AG10803 (cell line): ENCODE measurements at regions not wholly inside any gene's neighbourhood (a gene's known extent, or its start where the extent isn't known, plus 50 kb on each side); places are given as distances from the start of the nearest gene placed in this dataset.

ENCODE experiments used
- DNase-seq: peaks from one replicate; pipeline ENCODE4 v3.0.0; 2010; ENCODE audit warnings: low read depth
- H3K4me3 ChIP-seq: 2 replicates; pipeline ENCODE4 v1.5.1; 2011; ENCODE audit warnings: mild to moderate bottlenecking, low read length, control low read depth
- TF ChIP-seq, protein P1 (sequence below): conservative IDR thresholded peaks from 2 replicates; pipeline ENCODE4 v1.5.1; 2011; ENCODE audit warnings: mild to moderate bottlenecking, low read length, control low read depth, inconsistent platforms

DNA sequence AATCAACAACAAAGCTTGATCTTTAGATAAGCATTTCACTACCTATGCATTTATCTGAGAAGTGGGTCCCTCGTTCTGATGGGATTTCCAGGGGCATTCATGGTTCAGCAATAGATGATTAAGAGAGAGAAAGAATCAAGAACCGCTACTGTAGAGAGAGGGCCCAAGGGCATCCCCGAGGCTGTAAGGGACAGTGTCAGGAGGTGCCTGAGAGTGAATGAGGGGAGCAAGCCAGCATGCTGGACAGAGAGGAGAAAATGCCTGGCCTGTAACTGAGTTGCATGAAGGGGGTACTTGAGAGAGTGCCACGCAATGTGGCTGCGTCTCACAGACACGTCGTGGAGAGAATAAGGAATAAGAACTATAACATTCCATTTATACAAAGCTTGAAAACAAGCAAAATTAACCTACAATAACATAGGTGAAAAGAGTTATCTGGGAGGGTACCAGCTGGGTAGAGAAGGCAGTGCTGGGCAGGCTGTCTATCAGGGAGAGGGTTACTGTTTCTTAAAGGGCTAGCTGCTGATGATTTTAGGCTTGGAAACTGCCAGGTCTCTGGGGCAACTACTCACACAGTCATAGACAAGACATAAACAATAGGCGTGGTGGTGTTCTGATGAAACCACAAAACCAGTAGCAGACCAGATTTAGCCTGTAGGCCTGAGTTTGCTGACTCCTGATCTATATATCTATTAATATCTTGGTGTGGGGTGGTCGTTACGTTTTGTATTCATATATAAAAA, 374.6 kb upstream of the CFAP20DC start:
- H3K4me3 ChIP-seq, result no peak overlapping the region
- TF ChIP-seq, protein P1, sequence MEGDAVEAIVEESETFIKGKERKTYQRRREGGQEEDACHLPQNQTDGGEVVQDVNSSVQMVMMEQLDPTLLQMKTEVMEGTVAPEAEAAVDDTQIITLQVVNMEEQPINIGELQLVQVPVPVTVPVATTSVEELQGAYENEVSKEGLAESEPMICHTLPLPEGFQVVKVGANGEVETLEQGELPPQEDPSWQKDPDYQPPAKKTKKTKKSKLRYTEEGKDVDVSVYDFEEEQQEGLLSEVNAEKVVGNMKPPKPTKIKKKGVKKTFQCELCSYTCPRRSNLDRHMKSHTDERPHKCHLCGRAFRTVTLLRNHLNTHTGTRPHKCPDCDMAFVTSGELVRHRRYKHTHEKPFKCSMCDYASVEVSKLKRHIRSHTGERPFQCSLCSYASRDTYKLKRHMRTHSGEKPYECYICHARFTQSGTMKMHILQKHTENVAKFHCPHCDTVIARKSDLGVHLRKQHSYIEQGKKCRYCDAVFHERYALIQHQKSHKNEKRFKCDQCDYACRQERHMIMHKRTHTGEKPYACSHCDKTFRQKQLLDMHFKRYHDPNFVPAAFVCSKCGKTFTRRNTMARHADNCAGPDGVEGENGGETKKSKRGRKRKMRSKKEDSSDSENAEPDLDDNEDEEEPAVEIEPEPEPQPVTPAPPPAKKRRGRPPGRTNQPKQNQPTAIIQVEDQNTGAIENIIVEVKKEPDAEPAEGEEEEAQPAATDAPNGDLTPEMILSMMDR, result no peak
- peak; percentile 93 for DNase-seq

- no peak overlapping the region for H3K4me3 ChIP-seq
- TF ChIP-seq, protein P1, result no peak
- DNase-seq, result no peak
Observed at GRCh38 chr3:59423707-59424106, 373.9 kb upstream of the CFAP20DC start.

- DNase-seq, result peak; percentile 23
- TF ChIP-seq, protein P1, result no peak
- no peak overlapping the region for H3K4me3 ChIP-seq
Observed at GRCh38 chr3:59422312-59422711, 372.5 kb upstream of the CFAP20DC start.

DNA sequence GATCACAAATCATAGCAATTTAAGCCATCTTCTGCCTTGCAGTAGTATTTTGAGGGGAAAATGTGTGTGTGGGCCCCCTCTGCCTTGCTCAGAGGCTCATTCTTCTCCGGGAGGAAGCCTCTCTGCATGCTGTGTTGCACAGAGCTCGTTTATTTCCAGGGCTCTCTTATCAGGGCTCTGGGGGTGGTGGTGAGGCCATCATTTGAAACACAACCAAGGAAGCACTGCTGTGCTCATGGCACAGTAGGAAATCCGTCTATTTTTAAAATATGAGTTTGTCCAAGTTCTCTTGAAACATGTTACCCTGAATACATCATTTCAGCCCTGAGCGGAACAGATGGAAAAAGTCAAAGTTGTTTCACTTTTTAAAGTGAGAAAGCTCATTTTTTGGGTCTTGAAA, 369.0 kb upstream of the CFAP20DC start:
- H3K4me3 ChIP-seq, result no peak overlapping the region
- TF ChIP-seq, protein P1, result no peak
- no peak for DNase-seq

DNA sequence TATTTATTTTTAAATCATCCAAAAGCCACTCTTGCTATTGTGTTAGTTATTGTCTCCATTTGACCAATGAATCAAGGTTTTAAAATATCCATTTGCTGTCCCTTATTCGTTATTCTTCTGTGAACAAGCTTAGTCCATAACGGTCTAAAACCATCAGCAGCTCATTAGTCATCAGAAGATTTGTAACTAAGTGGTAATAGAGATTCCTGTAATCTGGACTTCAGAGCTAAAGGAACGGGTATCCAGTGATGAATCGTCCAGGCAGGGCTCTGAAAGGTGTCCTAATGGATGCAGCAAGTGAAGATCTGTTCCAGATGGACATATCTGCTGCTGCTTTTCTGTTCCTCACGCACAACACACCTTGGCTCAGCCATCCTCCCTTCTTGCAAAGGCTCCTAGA, 362.7 kb upstream of the CFAP20DC start:
- TF ChIP-seq, protein P1, result no peak
- DNase-seq, result peak; percentile 35
- no peak overlapping the region for H3K4me3 ChIP-seq

GRCh38 chr3:59411694-59412093, 361.9 kb upstream of the CFAP20DC start:
- peak; percentile 9 for DNase-seq
- H3K4me3 ChIP-seq, result no peak overlapping the region
- TF ChIP-seq, protein P1, result no peak

DNA sequence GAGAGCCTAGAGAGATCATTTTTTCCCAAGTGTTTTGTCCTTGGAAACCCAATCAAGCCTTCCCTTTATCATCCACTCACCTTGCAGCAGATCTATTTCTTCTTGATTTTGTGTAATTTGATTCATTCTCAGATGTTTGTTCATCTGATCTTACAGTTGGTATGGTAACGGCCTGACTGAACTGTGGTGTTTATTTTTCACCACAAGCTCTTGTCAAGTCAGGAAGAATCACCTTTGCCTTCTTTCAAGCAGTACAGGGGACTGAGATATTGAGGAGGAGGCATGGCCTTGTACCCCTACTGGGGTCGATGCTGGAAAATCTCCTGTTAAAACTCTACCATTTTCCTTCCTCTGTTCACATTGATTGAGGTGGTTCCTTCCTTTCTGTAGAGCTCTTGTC, 361.4 kb upstream of the CFAP20DC start:
- TF ChIP-seq, protein P1, result no peak
- H3K4me3 ChIP-seq, result no peak overlapping the region
- no peak for DNase-seq
